C4-2B (cell line): ENCODE measurements at regions not wholly inside any gene's neighbourhood (a gene's known extent, or its start where the extent isn't known, plus 50 kb on each side); places are given as distances from the start of the nearest gene placed in this dataset.

Experiments
- CTCF ChIP-seq: fragments of 450-650 bp; conservative IDR thresholded peaks from 2 replicates; pipeline ENCODE4 v1.5.1; 2017; ENCODE audit warnings: mild to moderate bottlenecking
- ZFX ChIP-seq: fragments of 450-650 bp; IDR thresholded peaks from 2 replicates; pipeline ENCODE4 v1.6.1; 2017

GRCh38 chr10:120172356-120172755, 279.8 kb downstream of the SEC23IP start:
- no peak for TF ChIP-seq CTCF
- no peak for TF ChIP-seq ZFX
